ENCODE measurements at regions not wholly inside any gene's neighbourhood (a gene's known extent, or its start where the extent isn't known, plus 50 kb on each side); places are given as distances from the start of the nearest gene placed in this dataset.

- Histone ChIP-seq H3K27ac (ENCODE audit: low read depth, low read length) (no peak overlapping the region), H3K4me1 (ENCODE audit: insufficient read depth, low read length) (peaks cover 55% of the 10 kb centered on the region), H3K36me3 (ENCODE audit: insufficient read depth, low read length) (no peaks in the 10 kb centered on the region), H3K4me3 (ENCODE audit: low read length) (no peak overlapping the region), H3K9me3 (ENCODE audit: low read length) (no peaks in the 10 kb centered on the region), H3K27me3 (ENCODE audit: insufficient read depth, low read length, poor library complexity, severe bottlenecking) (no peaks in the 10 kb centered on the region)
- Mint-ChIP-seq H3K27me3 (no peaks in the 10 kb centered on the region), H3K36me3 (no peaks in the 10 kb centered on the region), H3K27ac (no peak overlapping the region), H3K4me1 (peaks cover 44 to 57% (median 56%) of the 10 kb centered on the region in 3 donors), H3K9me3 (peaks cover 0 to 5% (median 0%) of the 10 kb centered on the region in 5 donors), H3K4me3 (no peak overlapping the region)
- DNase-seq, result no peak
- CTCF ChIA-PET, result no interaction called here
- POLR2A ChIA-PET, result interaction anchor here (0.5 kb wide), 1 partner anchor 145 kb away, joined by 3 read pairs; no protein-coding TSS in a partner anchor
These were observed 231.3 kb upstream of the IRF2BP2 start for GRCh38 chr1:234841281-234841680.

- Histone ChIP-seq H3K4me1 (ENCODE audit: insufficient read depth, low read length) (peaks cover 50% of the 10 kb centered on the region), H3K9me3 (ENCODE audit: low read length) (no peaks in the 10 kb centered on the region), H3K27me3 (ENCODE audit: insufficient read depth, low read length, poor library complexity, severe bottlenecking) (no peaks in the 10 kb centered on the region), H3K36me3 (ENCODE audit: insufficient read depth, low read length) (no peaks in the 10 kb centered on the region), H3K27ac (ENCODE audit: low read depth, low read length) (no peak overlapping the region), H3K4me3 (ENCODE audit: low read length) (no peak overlapping the region)
- POLR2A ChIA-PET, result no interaction called here
- CTCF ChIA-PET, result no interaction called here
- peak overlapping the region in 1 of 7 donors; percentile 59 for H3K4me3 Mint-ChIP-seq
- H3K36me3 Mint-ChIP-seq, result no peaks in the 10 kb centered on the region
- no peak overlapping the region for H3K27ac Mint-ChIP-seq
- DNase-seq, result no peak
- H3K27me3 Mint-ChIP-seq, result no peaks in the 10 kb centered on the region
- H3K4me1 Mint-ChIP-seq, result peaks cover 42 to 52% (median 52%) of the 10 kb centered on the region in 3 donors
- H3K9me3 Mint-ChIP-seq, result peaks cover 0 to 5% (median 0%) of the 10 kb centered on the region in 5 donors
These were observed 230.9 kb upstream of the IRF2BP2 start for GRCh38 chr1:234840843-234841242.

GRCh38 chr1:234840253-234840652 lies 230.3 kb upstream of the IRF2BP2 start:
- H3K36me3 ChIP-seq (ENCODE audit: insufficient read depth, low read length), result no peaks in the 10 kb centered on the region
- peaks cover 36 to 46% (median 46%) of the 10 kb centered on the region in 3 donors for H3K4me1 Mint-ChIP-seq
- H3K4me3 Mint-ChIP-seq, result peak overlapping the region in 1 of 7 donors; percentile 59
- no peak overlapping the region for H3K4me3 ChIP-seq (ENCODE audit: low read length)
- H3K27me3 Mint-ChIP-seq, result no peaks in the 10 kb centered on the region
- CTCF ChIA-PET, result no interaction called here
- DNase-seq, result no peak
- no peaks in the 10 kb centered on the region for H3K9me3 ChIP-seq (ENCODE audit: low read length)
- POLR2A ChIA-PET, result no interaction called here
- H3K27ac ChIP-seq (ENCODE audit: low read depth, low read length), result no peak overlapping the region
- no peaks in the 10 kb centered on the region for H3K36me3 Mint-ChIP-seq
- peak overlapping the region in 1 of 8 donors; percentile 53 for H3K27ac Mint-ChIP-seq
- H3K27me3 ChIP-seq (ENCODE audit: insufficient read depth, low read length, poor library complexity, severe bottlenecking), result no peaks in the 10 kb centered on the region
- H3K9me3 Mint-ChIP-seq, result no peaks in the 10 kb centered on the region
- H3K4me1 ChIP-seq (ENCODE audit: insufficient read depth, low read length), result peaks cover 44% of the 10 kb centered on the region

GRCh38 chr1:234839663-234840062 lies 229.7 kb upstream of the IRF2BP2 start:
- Mint-ChIP-seq H3K4me1 (peaks cover 30 to 41% (median 40%) of the 10 kb centered on the region in 3 donors), H3K36me3 (no peaks in the 10 kb centered on the region), H3K9me3 (no peaks in the 10 kb centered on the region), H3K27ac (no peak overlapping the region), H3K27me3 (no peaks in the 10 kb centered on the region), H3K4me3 (no peak overlapping the region)
- H3K9me3 ChIP-seq (ENCODE audit: low read length), result no peaks in the 10 kb centered on the region
- ChIA-PET CTCF (no interaction called here), POLR2A (no interaction called here)
- no peak for DNase-seq
- H3K4me1 ChIP-seq (ENCODE audit: insufficient read depth, low read length), result peaks cover 39% of the 10 kb centered on the region
- no peaks in the 10 kb centered on the region for H3K27me3 ChIP-seq (ENCODE audit: insufficient read depth, low read length, poor library complexity, severe bottlenecking)
- H3K36me3 ChIP-seq (ENCODE audit: insufficient read depth, low read length), result no peaks in the 10 kb centered on the region
- no peak overlapping the region for H3K4me3 ChIP-seq (ENCODE audit: low read length)
- H3K27ac ChIP-seq (ENCODE audit: low read depth, low read length), result no peak overlapping the region

GRCh38 chr1:234838820-234839219 lies 228.8 kb upstream of the IRF2BP2 start:
- H3K27me3 Mint-ChIP-seq, result no peaks in the 10 kb centered on the region
- ChIA-PET CTCF (no interaction called here), POLR2A (no interaction called here)
- H3K4me1 Mint-ChIP-seq, result peaks cover 22 to 32% (median 32%) of the 10 kb centered on the region in 3 donors
- Histone ChIP-seq H3K27ac (ENCODE audit: low read depth, low read length) (no peak overlapping the region), H3K27me3 (ENCODE audit: insufficient read depth, low read length, poor library complexity, severe bottlenecking) (no peaks in the 10 kb centered on the region), H3K36me3 (ENCODE audit: insufficient read depth, low read length) (no peaks in the 10 kb centered on the region), H3K4me1 (ENCODE audit: insufficient read depth, low read length) (peaks cover 30% of the 10 kb centered on the region), H3K4me3 (ENCODE audit: low read length) (no peak overlapping the region), H3K9me3 (ENCODE audit: low read length) (no peaks in the 10 kb centered on the region)
- no peak overlapping the region for H3K4me3 Mint-ChIP-seq
- H3K27ac Mint-ChIP-seq, result no peak overlapping the region
- DNase-seq, result no peak
- no peaks in the 10 kb centered on the region for H3K9me3 Mint-ChIP-seq
- no peaks in the 10 kb centered on the region for H3K36me3 Mint-ChIP-seq

GRCh38 chr1:234838182-234838581 lies 228.2 kb upstream of the IRF2BP2 start:
- CTCF ChIA-PET, result no interaction called here
- H3K4me1 ChIP-seq (ENCODE audit: insufficient read depth, low read length), result peaks cover 24% of the 10 kb centered on the region

GRCh38 chr1:234837713-234838112 lies 227.7 kb upstream of the IRF2BP2 start:
- Histone ChIP-seq H3K9me3 (ENCODE audit: low read length) (no peaks in the 10 kb centered on the region), H3K27me3 (ENCODE audit: insufficient read depth, low read length, poor library complexity, severe bottlenecking) (no peaks in the 10 kb centered on the region), H3K36me3 (ENCODE audit: insufficient read depth, low read length) (no peaks in the 10 kb centered on the region), H3K4me1 (ENCODE audit: insufficient read depth, low read length) (peaks cover 19% of the 10 kb centered on the region), H3K4me3 (ENCODE audit: low read length) (no peak overlapping the region), H3K27ac (ENCODE audit: low read depth, low read length) (no peak overlapping the region)
- Mint-ChIP-seq H3K4me3 (no peak overlapping the region), H3K9me3 (no peaks in the 10 kb centered on the region), H3K36me3 (no peaks in the 10 kb centered on the region), H3K27me3 (no peaks in the 10 kb centered on the region), H3K4me1 (peaks cover 13 to 22% (median 21%) of the 10 kb centered on the region in 3 donors), H3K27ac (no peak overlapping the region)
- POLR2A ChIA-PET, result no interaction called here
- no peak for DNase-seq
- CTCF ChIA-PET, result no interaction called here

More at GRCh38 chr1:234838182-234838581, 228.2 kb upstream of the IRF2BP2 start:
- H3K9me3 ChIP-seq (ENCODE audit: low read length), result no peaks in the 10 kb centered on the region
- no peaks in the 10 kb centered on the region for H3K36me3 ChIP-seq (ENCODE audit: insufficient read depth, low read length)
- H3K36me3 Mint-ChIP-seq, result no peaks in the 10 kb centered on the region
- H3K4me3 Mint-ChIP-seq, result no peak overlapping the region
- no peak overlapping the region for H3K27ac Mint-ChIP-seq
- no peak for DNase-seq
- peaks cover 17 to 26% (median 26%) of the 10 kb centered on the region in 3 donors for H3K4me1 Mint-ChIP-seq
- H3K27me3 ChIP-seq (ENCODE audit: insufficient read depth, low read length, poor library complexity, severe bottlenecking), result no peaks in the 10 kb centered on the region
- no peaks in the 10 kb centered on the region for H3K27me3 Mint-ChIP-seq
- no peaks in the 10 kb centered on the region for H3K9me3 Mint-ChIP-seq
- H3K27ac ChIP-seq (ENCODE audit: low read depth, low read length), result no peak overlapping the region
- no peak overlapping the region for H3K4me3 ChIP-seq (ENCODE audit: low read length)
- POLR2A ChIA-PET, result no interaction called here

- Mint-ChIP-seq H3K9me3 (no peaks in the 10 kb centered on the region), H3K27me3 (no peaks in the 10 kb centered on the region)
- POLR2A ChIA-PET, result no interaction called here
These were observed 226.9 kb upstream of the IRF2BP2 start for GRCh38 chr1:234836776-234837357.

More at GRCh38 chr1:234836776-234837357, 226.9 kb upstream of the IRF2BP2 start:
- peaks cover 11% of the 10 kb centered on the region for H3K4me1 ChIP-seq (ENCODE audit: insufficient read depth, low read length)
- no peaks in the 10 kb centered on the region for H3K36me3 ChIP-seq (ENCODE audit: insufficient read depth, low read length)
- DNase-seq, result no peak
- H3K9me3 ChIP-seq (ENCODE audit: low read length), result no peaks in the 10 kb centered on the region
- Mint-ChIP-seq H3K36me3 (no peaks in the 10 kb centered on the region), H3K4me3 (no peak overlapping the region), H3K27ac (no peak overlapping the region), H3K4me1 (peaks cover 5 to 13% (median 13%) of the 10 kb centered on the region in 3 donors)
- H3K4me3 ChIP-seq (ENCODE audit: low read length), result no peak overlapping the region
- H3K27ac ChIP-seq (ENCODE audit: low read depth, low read length), result no peak overlapping the region
- CTCF ChIA-PET, result no interaction called here
- H3K27me3 ChIP-seq (ENCODE audit: insufficient read depth, low read length, poor library complexity, severe bottlenecking), result no peaks in the 10 kb centered on the region

Data from CD8-positive, alpha-beta memory T cell (primary cell).